ENCODE measurements at regions not wholly inside any gene's neighbourhood (a gene's known extent, or its start where the extent isn't known, plus 50 kb on each side); places are given as distances from the start of the nearest gene placed in this dataset.

DNA sequence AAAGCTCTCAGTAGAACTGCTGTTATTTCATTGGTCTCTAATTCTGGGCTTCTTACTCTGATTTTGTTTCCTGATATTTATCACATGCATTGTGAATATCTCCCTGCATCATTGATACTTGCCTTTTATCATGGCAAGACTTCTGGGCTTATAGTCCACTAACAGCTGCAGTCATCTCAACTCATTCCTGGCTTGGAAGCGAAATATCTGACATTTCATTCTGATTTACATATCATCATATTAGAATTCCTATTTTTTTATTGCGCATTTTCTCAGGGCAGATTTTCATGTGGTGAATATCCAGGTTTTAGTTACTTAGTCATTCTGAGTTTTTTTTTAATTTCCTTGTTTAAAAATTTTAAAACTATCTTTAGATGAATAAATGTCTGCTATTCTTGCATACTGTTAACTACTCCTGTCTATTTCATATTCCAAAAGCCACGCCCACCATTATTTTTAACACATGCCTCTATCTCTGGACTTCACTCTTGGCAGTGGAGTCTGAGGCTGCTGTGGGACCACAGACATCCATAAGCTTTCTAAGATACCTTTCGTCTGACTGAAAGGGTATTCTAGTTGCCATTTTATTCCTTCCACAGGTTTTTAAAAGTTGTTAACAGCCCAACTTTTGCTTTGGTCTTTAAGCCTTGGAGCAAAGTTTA, 164.5 kb downstream of the IRS1 start:
- TF ChIP-seq CTCF (IDR thresholded peaks at IDR 0.05; ENCODE audit: low read depth, low read length, missing input control): no peak
- TF ChIP-seq GABPA (IDR thresholded peaks at IDR 0.05 in 1 of 2, conservative IDR thresholded peaks at IDR 0.05 in 1 of 2): no peak
- TF ChIP-seq RAD21 (IDR thresholded peaks at IDR 0.05): no peak
- TF ChIP-seq, protein P1, sequence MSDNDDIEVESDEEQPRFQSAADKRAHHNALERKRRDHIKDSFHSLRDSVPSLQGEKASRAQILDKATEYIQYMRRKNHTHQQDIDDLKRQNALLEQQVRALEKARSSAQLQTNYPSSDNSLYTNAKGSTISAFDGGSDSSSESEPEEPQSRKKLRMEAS (IDR thresholded peaks at IDR 0.05): no peak
- no peak for TF ChIP-seq REST (IDR thresholded peaks at IDR 0.05)
- TF ChIP-seq RXRA (IDR thresholded peaks at IDR 0.05): no peak
- TF ChIP-seq TAF1 (conservative IDR thresholded peaks at IDR 0.05): no peak

Data from liver (tissue), 3 donors.